Tibial artery (tissue), 4 donors: ENCODE measurements at regions not wholly inside any gene's neighbourhood (a gene's known extent, or its start where the extent isn't known, plus 50 kb on each side); places are given as distances from the start of the nearest gene placed in this dataset.

Source experiments
- DNase-seq, 2 donors: peaks; one replicate each; pipeline ENCODE4 v3.0.0-alpha.2; 2019
- H3K27ac ChIP-seq, 2 donors: fragments of 200-600 bp; sonication (generic) in 1 of 2; 1 replicate in 1 of 2; 2 replicates in 1 of 2; pipeline ENCODE4 v1.5.1; 2018 to 2019; ENCODE audit warnings: mild to moderate bottlenecking in 1 of 2
- H3K27me3 ChIP-seq, 2 donors: fragments of 200-600 bp; sonication (generic) in 1 of 2; one replicate each; pipeline versions ENCODE4 v1.5.1 to v1.6.0; 2016 to 2019
- H3K36me3 ChIP-seq, 3 donors: fragments of 200-600 bp; sonication (generic) in 2 of 3; one replicate each; pipeline ENCODE4 v1.5.1; 2016 to 2019; ENCODE audit warnings: mild to moderate bottlenecking in 2 of 3
- H3K4me1 ChIP-seq, 4 donors: fragments of 200-600 bp; sonication (generic) in 2 of 4; 1 replicate in 3 of 4; 2 replicates in 1 of 4; pipeline ENCODE4 v1.5.1; 2016 to 2019
- H3K4me3 ChIP-seq, 2 donors: fragments of 200-600 bp; sonication (generic) in 1 of 2; 1 replicate in 1 of 2; 2 replicates in 1 of 2; pipeline ENCODE4 v1.5.1; 2018 to 2019; ENCODE audit warnings: mild to moderate bottlenecking in 2 of 2
- H3K9me3 ChIP-seq, 3 donors: fragments of 200-600 bp; sonication (generic) in 1 of 3; one replicate each; pipeline ENCODE4 v1.5.1; 2016 to 2019
- intact Hi-C: fragments of 100-400 bp; cut with DNase I; formaldehyde crosslinking; loops from one replicate; pipeline ENCODE4 v1.15.0; 2023; ENCODE audit warnings: low total_unique reads
- TF ChIP-seq, protein P1 (sequence below), 2 experiments: fragments of 200-600 bp in 1 of 2; fragments of 450-650 bp in 1 of 2; IDR thresholded peaks; one replicate each; pipeline ENCODE4 v1.5.1; 2017 to 2019; ENCODE audit warnings: antibody characterized with exemption in 2 of 2, mild to moderate bottlenecking in 1 of 2, moderate library complexity in 1 of 2

DNA sequence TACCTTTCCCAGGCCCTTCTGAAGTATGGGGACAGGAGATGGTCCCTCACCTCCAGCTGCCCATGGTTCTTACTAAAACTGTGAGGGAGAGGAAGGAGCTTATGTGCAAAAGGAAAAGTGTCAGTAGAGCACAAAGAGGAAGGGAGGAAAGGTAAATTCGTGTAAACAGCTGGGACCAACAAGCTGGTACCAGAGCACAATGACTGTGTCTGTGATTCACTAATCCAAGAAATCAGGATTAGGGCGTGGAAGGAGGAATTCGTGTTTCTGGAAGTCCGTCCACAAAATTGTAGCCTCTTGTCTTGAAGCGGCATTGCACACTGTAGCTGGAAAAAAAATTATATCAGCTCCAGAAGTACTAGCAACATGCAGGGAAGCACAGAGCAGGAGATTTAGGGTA, 129.0 kb upstream of the RREB1 start:
- TF ChIP-seq, protein P1, sequence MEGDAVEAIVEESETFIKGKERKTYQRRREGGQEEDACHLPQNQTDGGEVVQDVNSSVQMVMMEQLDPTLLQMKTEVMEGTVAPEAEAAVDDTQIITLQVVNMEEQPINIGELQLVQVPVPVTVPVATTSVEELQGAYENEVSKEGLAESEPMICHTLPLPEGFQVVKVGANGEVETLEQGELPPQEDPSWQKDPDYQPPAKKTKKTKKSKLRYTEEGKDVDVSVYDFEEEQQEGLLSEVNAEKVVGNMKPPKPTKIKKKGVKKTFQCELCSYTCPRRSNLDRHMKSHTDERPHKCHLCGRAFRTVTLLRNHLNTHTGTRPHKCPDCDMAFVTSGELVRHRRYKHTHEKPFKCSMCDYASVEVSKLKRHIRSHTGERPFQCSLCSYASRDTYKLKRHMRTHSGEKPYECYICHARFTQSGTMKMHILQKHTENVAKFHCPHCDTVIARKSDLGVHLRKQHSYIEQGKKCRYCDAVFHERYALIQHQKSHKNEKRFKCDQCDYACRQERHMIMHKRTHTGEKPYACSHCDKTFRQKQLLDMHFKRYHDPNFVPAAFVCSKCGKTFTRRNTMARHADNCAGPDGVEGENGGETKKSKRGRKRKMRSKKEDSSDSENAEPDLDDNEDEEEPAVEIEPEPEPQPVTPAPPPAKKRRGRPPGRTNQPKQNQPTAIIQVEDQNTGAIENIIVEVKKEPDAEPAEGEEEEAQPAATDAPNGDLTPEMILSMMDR (IDR thresholded peaks at IDR 0.05): no peak
- Histone ChIP-seq H3K4me1 (peaks cover 0 to 6% (median 0%) of the 10 kb centered on the region in 4 donors), H3K4me3 (no peak overlapping the region), H3K9me3 (no peaks in the 10 kb centered on the region), H3K27ac (no peak overlapping the region), H3K36me3 (no peaks in the 10 kb centered on the region), H3K27me3 (no peaks in the 10 kb centered on the region)
- DNase-seq: no peak
- intact Hi-C loops: no loop called here

DNA sequence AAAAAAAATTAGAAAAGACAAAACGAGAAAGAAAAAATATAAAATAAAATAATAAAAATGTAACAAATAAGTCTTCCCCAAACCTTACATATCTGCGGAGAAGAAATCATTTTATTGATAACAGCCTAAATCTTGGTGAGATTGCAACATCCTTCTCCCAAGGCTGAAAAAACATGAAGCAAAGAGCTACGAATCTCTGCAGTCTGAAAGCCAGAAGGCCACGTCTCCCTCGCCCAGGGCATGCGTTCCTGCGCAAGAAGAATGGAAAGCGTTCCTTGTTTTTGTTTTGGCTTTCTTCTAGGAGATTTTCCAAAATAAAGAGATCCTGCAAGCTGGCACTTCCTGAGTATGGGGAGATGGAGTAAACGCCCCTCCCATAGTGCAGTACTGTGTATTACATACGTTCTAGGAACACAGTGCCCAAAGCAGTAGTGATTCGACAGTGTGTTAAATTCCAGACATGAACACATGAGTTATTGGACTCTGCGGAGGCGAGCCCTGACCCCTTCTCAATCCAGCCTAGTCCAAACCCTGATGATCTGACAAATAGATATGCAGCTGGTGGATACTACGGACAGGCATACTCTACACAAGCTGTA, 126.7 kb upstream of the RREB1 start:
- TF ChIP-seq, protein P1 (IDR thresholded peaks at IDR 0.05): no peak
- Histone ChIP-seq H3K9me3 (no peaks in the 10 kb centered on the region), H3K27ac (no peak overlapping the region), H3K36me3 (no peaks in the 10 kb centered on the region), H3K27me3 (no peaks in the 10 kb centered on the region), H3K4me3 (no peak overlapping the region), H3K4me1 (peaks cover 0 to 1% (median 0%) of the 10 kb centered on the region in 4 donors)
- intact Hi-C loops: no loop called here
- DNase-seq: no peak

DNA sequence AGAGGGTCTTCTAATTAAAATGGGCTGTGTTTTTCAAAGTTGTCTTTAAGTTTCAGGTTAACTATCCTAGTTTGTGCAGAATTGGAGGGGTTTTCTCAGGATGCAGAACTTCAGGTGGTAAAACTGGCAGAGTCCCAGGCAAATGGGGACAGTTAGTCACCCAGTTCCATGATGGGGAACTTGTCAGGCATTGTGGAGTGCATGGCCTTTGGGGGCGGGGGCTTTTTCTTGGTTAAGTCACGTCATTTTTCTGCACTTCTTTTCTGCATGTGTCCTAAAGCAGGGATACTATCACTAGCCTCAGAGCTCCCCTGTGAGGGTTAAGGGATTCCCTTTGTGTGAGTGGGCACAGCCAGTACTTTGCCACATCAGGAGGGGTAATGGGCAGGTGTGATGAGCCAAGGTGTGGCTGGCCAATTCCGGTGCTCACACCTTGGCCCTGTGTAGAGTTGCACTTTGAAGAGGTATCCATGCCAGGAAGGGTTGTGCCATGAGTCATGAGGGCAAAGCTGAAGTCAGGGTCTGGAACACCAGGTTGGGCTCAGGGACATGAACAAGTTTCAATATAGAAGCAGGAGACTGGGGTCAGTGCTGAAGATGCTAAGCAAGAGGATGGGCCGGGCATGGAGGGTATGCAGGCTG, 126.0 kb upstream of the RREB1 start:
- no peak for DNase-seq
- TF ChIP-seq, protein P1 (IDR thresholded peaks at IDR 0.05): no peak
- no peak overlapping the region for H3K27ac ChIP-seq
- H3K27me3 ChIP-seq: no peaks in the 10 kb centered on the region
- no peaks in the 10 kb centered on the region for H3K4me1 ChIP-seq
- no peak overlapping the region for H3K4me3 ChIP-seq
- intact Hi-C loops: no loop called here
- no peaks in the 10 kb centered on the region for H3K9me3 ChIP-seq
- no peaks in the 10 kb centered on the region for H3K36me3 ChIP-seq

DNA sequence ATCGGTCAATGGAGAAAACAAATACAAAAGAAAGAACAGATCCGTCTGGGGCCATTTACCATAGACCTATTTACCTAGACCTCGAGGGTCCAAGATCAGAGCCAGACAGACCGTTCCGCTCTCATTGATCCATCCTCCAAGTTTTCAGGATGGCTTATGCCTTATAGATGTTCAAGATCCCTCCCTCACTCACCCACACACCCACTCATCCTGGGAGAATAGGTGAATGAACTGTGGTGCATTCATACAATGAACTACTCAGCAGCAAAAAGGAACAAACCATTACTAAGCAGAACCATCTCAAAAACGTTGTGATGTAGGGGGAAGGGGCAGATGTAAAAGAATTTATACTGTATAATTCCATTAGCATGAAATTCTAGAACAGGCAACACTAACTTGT, 125.1 kb upstream of the RREB1 start:
- H3K9me3 ChIP-seq: no peaks in the 10 kb centered on the region
- intact Hi-C loops: no loop called here
- no peak for DNase-seq
- H3K27ac ChIP-seq: no peak overlapping the region
- TF ChIP-seq, protein P1 (IDR thresholded peaks at IDR 0.05): no peak
- H3K4me3 ChIP-seq: no peak overlapping the region
- no peaks in the 10 kb centered on the region for H3K4me1 ChIP-seq
- H3K36me3 ChIP-seq: no peaks in the 10 kb centered on the region
- no peaks in the 10 kb centered on the region for H3K27me3 ChIP-seq

DNA sequence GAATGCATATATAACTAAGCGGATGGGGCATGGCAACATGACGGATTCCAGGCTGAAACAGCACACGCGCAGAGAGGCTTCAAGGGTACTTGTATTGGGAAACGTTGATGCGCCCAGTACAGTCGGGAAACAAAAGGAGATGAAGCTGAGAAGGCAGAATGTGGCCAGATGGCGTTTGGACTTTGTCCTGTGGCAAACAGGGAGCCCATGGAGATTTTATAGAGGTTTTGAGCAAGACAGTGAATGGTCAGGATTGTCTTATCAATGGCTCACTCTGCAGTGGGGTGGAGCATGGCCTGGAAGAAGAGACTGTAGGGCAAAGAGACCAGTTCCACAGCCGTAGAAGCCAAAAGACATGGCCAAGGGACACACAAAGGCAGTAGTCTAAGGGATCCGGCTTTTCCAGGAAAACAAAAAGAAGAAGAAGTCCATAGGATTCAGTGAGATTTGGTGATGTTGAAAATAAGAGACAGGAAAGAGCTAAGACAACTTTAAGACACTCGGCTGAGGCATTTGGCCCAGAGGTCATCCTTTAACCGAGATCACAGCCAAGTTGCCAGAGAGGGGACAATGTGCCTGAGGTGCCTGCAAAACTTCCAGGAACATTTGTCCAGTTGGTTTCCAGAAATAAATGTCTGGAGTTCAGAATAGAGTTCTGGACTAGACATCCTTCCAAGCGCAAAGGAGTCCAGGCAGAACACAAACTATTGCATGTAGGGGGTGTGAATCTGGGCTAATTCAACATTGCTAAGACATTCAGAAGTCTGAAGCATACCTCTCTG, 123.0 kb upstream of the RREB1 start:
- no peak for DNase-seq
- intact Hi-C loops: no loop called here

More for the DNA sequence above, 123.0 kb upstream of the RREB1 start:
- Histone ChIP-seq H3K4me1 (no peaks in the 10 kb centered on the region), H3K9me3 (no peaks in the 10 kb centered on the region), H3K36me3 (no peaks in the 10 kb centered on the region), H3K4me3 (no peak overlapping the region), H3K27ac (no peak overlapping the region), H3K27me3 (no peaks in the 10 kb centered on the region)
- TF ChIP-seq, protein P1 (IDR thresholded peaks at IDR 0.05): no peak
